ENCODE measurements at regions not wholly inside any gene's neighbourhood (a gene's known extent, or its start where the extent isn't known, plus 50 kb on each side); places are given as distances from the start of the nearest gene placed in this dataset.

- TF ChIP-seq ZNF462 (CRISPR knock-in tag; IDR thresholded peaks at IDR 0.05) (no peak), STAT1 (IDR thresholded peaks at IDR 0.05; ENCODE audit: unreplicated experiment) (no peak), CTCF (conservative IDR thresholded peaks at IDR 0.05; ENCODE audit: low read depth in 2 of 2) (no peak), JUNB (IDR thresholded peaks at IDR 0.05; ENCODE audit: unreplicated experiment) (no peak), POLR2AphosphoS5 (IDR thresholded peaks at IDR 0.05; ENCODE audit: low read depth) (no peak)
Observed at GRCh38 chr5:72649449-72649848, 142.2 kb upstream of the ZNF366 start (continued).

GRCh38 chr5:72648480-72648879, 141.3 kb upstream of the ZNF366 start:
- no peaks in the 10 kb centered on the region for H4K20me1 ChIP-seq (replicated peaks; ENCODE audit: insufficient read depth)
- Mint-ChIP-seq H3K36me3 (ENCODE audit: low read depth) (no peaks in the 10 kb centered on the region), H3K4me3 (no peak overlapping the region), H3K9me3 (no peaks in the 10 kb centered on the region), H3K4me1 (peaks cover 7% of the 10 kb centered on the region), H3K27ac (no peak overlapping the region), H3K27me3 (ENCODE audit: insufficient read depth, low read depth, poor library complexity) (no peaks in the 10 kb centered on the region)
- no peaks in the 10 kb centered on the region for H3K4me1 ChIP-seq (ENCODE audit: insufficient read depth)
- ATAC-seq, result no peak
- no peaks in the 10 kb centered on the region for H3K9me2 ChIP-seq (ENCODE audit: insufficient read depth)
- H3K4me2 ChIP-seq, result no peak overlapping the region
- no peak overlapping the region for H3K27ac ChIP-seq (ENCODE audit: low read depth)
- 0 out of 2 replicates have a peak overlapping the region, but pooled peaks have one; percentile 13 for H2AFZ ChIP-seq
- DNase-seq (ENCODE audit: low spot score), result no peak
- no peak overlapping the region for H3K4me3 ChIP-seq
- no peaks in the 10 kb centered on the region for H3F3A ChIP-seq (replicated peaks; ENCODE audit: low read depth)
- H3K36me3 ChIP-seq (ENCODE audit: insufficient read depth), result no peaks in the 10 kb centered on the region
- no peaks in the 10 kb centered on the region for H3K27me3 ChIP-seq (ENCODE audit: insufficient read depth)
- no peaks in the 10 kb centered on the region for H3K79me2 ChIP-seq (replicated peaks; ENCODE audit: insufficient read depth)
- TF ChIP-seq STAT1 (IDR thresholded peaks at IDR 0.05; ENCODE audit: unreplicated experiment) (no peak), ZNF462 (CRISPR knock-in tag; IDR thresholded peaks at IDR 0.05) (no peak), EZH2 (IDR thresholded peaks at IDR 0.05; ENCODE audit: low read depth, unreplicated experiment) (no peak), ZNF114 (CRISPR knock-in tag; IDR thresholded peaks at IDR 0.05) (no peak), NANOG (IDR thresholded peaks at IDR 0.05; ENCODE audit: borderline replicate concordance) (no peak)
